ENCODE measurements at regions not wholly inside any gene's neighbourhood (a gene's known extent, or its start where the extent isn't known, plus 50 kb on each side); places are given as distances from the start of the nearest gene placed in this dataset.
"Not testable (repeated sequence)": the region's sequence is repeated elsewhere in the genome, so short reads cannot be mapped to it uniquely, and the experiment has no call there.

DNA sequence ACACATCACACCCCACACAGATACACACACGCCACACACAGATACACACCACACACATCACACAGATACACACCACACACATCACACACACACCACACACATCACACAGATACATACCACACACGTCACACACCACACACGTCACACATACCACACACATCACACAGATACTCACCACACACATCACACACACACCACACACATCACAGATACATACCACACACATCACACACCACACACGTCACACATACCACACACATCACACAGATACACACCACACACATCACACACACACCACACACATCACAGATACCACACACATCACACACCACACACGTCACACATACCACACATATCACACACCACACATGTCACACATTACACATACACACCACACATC lies 159.3 kb downstream of the NDUFA10 start:
- DNase-seq (ENCODE audit: low spot score), result not testable (repeated sequence)

DNA sequence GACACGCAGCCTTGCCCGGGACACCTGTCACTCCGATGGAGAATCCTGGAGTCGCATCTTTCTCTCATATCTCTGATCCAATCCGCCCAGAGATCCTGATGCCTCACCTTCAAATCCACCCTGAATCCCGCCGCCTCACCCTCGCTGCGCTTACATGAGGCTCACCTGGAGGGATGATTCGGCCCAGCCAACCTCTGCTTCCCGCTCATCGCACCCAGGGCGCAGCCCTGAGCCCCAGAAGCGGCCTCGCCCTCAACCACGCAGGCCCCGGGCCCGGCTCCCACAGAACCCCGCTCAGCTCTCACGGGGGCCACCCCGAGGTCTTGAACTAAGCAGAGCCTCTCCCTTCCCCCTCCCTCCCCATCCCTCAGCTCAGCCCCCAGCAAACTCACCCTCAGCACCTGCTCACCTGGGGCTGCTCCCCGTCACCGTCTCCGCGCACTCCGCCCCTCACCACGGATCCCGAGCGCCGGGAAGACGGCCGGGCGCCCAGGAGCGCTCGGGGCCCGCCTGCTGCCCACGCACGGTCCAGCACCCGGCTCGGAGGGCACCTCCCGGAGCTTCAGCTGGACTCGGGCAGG lies 160.0 kb downstream of the NDUFA10 start:
- no peak for DNase-seq (ENCODE audit: low spot score)

DNA sequence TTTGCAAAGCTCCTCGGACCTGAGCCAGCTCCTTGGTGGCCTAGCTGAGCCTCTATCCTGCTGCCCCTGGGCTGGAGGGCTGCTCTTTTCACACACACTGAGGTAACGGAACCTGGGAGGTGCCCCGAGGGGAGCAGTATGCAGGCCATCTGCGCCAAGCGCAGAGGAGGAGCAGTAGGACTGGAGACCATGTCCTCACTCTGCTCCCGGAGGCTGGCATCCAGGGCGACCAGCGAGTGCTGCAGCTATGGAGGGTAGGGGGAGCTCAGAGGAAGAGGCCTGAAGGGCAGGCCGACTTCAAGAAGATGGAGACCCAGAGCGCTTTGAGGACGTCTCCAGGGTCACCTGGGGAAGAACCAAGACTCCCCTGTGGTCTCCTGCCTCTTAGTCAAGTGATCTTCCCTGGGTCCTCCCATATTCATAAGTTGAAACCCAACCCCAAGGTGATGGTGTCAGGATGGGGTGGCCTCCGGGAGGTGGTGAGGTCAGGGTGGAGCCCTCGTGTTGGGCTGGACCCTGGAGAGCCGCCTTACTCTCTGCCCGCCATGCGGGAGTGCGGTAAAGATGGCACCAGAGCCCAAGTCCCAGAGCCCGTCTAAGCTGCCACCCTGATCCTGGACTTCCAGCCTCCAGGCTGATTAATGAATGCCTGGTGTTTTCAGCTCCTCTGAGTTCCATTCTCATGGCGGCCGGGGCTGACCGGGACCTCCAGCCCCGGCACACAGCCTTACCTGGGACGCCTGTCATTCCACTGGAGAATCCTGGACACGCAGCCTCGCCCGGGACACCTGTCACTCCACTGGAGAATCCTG lies 160.7 kb downstream of the NDUFA10 start:
- DNase-seq (ENCODE audit: low spot score), result no peak

DNA sequence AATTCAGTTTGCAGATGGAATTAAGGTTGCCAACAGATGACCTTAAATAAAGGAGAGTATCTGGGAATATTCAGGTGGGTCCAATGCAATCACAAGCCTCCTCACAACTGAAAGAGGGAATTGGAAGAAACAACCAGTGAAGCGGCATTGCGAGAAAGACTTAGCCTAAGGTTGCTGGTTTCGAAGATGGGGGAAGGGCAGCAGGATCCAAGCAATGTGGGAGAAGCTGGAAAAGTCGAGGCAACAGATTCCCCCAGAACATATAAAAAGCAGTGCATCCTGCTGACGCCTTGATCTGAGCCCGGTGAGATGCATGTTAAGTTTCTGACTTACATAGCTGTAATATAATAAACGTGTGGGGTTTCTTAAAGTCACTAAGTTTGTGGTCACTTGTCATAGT lies 162.5 kb downstream of the NDUFA10 start:
- DNase-seq (ENCODE audit: low spot score), result no peak

DNA sequence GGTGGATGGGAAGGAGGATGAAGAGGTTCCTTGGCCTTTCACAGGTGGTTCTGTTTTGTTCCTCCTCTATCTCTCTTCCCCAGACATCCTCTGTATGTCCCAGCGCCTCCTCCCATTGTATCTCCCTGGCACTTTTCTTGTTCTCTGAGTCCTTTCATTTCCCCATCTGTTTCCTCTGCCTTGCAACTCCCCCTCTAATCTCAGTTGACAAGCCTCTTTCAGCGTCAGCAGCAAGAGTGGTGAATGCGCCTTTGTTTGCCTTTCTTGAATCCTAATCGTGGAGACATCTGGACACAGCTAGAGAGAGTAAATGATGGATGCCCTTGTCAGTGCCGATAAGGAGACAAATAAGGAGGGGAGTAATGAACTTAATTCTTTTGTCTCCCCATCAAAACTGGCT lies 167.0 kb downstream of the NDUFA10 start:
- no peak for DNase-seq (ENCODE audit: low spot score)

DNA sequence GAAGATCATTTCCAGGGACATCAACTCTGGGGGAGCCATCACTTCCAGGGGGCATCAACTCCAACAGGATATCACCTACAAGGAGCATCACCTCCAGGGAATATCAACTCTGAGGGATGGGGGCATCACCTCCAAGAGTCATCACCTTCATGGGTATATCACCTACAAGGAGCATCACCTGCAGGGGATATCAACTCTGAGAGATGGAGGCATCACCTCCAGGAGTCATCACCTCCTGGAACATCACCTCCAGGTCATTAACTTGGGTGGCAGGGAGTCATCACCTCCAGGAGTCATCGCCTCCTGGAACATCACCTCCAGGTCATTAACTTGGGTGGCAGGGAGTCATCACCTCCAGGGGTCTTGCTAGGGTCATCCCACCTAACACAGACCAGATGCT lies 167.6 kb downstream of the NDUFA10 start:
- DNase-seq (ENCODE audit: low spot score), result no peak

DNA sequence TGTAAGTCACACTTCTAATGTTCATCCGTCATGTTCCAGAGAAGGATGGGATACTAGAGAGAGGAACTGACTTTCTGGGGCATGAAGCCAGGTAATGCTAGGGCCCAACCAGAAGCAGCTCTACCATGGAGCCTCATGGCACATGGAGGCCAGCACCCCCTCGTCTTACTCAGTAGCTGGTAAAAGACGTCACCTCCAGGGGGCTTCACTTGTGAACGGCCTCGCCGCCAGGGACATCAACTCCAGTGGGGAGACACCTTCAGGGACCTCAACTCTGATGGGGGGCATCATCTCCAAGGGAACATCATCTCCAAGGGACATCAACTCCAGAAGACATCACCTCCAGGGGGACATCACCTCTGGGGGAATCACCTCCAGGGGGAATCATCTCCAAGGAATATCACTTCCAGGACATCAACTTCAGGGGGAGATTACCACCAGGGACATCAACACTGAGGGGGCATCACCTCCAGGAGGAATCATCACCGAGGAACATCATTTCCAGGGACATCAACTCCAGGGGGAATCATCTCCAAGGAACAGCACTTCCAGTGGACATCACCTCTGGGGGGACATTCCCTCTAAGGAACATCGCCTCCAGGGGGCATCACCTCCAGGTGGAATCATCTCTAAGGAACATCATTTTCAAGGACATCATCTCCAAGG lies 168.4 kb downstream of the NDUFA10 start:
- DNase-seq (ENCODE audit: low spot score), result no peak

DNA sequence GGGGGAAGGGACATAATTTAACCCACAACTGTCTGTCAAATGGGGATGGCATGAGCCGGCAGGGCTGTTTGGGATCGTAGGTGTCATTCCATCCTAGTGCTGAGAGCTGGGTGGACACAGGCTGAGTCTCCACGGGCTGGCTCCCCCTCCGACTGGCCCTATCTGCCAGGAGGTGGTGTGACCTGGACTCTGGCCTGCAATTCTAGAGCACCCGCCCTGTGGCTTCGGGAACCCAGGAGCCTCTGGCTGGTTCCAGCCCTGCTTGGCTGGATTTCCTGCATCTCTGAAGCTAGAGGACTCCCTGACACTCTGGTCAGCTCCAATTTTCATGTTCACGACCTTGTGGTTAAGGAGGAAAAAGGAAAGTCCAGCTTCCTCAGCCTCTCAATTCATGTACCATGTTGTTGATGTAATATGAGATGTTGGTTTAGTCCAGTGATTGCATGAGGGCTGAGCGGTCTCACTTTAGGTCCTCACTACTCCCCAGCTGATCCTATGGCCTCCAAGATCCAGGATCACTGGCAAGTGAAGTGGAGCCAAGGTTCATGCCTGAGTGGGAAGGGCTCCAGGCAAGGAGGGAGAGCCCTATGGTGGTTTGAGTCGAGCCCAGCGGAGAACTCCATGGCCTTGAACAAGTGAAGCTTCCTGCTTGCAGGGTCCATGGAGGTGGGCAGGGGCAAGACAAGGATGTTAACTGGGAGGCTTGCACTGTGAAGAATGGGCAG lies 169.1 kb downstream of the NDUFA10 start:
- no peak for DNase-seq (ENCODE audit: low spot score)

DNA sequence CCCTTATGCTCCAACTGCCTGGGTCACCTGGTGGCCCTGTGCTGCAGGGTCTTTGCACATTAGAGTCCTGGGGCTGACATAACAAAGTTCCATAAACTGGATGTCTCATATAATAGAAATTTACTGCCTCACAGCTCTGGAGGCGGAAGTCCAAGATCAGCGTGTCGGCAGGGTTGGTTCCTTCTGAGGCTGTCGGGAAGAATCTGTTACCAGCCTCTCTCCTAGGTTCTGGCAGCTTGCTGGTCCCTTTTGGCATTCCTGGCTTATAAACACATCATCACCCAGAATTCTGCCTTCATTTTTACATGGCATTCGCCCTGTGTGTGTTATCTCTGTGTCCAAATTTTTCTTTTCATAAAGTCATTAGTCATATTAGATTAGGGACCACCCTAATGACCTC lies 170.5 kb downstream of the NDUFA10 start:
- DNase-seq (ENCODE audit: low spot score), result no peak

DNA sequence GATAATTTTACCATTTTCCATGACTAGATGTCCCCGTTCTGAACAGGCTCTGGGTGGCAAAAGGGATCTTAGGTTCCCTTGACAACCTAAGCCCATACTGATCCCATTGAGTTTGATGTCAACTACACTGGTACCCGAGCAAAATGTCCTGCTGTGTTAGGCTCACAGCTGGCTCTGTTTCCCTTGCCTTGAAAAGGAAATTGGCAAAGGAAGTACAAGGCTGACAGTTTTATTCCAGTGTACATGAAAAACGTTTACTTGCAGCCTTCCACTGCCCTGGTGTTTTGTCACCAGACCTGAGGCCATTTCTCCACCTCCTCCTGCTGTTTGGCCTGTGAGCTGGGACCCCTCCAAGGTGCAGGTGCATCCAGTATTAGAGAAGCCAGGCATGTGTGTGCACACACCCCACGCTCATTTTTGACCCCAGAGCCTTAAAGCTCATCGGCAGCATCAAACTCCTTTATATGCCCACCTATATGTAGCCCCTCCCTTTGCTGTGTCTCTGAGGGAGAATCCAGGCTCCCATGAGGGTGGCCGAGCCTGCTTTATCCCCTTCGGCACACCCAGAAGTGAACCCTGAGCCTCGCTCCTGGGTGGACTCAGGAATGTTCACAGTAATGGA lies 171.3 kb downstream of the NDUFA10 start:
- DNase-seq (ENCODE audit: low spot score), result no peak

DNA sequence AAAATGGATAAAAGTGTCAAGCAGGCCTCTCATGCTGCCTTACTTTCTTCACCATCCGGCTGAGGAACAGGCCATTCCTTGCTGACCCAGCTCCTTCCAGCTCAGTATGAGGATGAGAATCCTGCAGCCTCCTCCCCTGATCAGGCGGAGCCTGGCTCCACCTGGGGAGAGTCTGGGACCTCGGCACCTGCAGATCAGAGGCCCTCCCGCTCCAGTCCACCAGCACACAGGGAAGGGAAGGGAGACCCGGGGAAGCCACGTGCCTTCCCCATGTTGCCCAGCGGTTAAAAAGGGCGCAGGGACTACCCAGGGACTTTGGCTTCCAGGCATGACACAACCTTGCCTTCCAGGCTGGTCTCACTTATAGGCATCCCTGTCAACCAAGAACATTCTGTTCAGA lies 172.0 kb downstream of the NDUFA10 start:
- DNase-seq (ENCODE audit: low spot score), result no peak

DNA sequence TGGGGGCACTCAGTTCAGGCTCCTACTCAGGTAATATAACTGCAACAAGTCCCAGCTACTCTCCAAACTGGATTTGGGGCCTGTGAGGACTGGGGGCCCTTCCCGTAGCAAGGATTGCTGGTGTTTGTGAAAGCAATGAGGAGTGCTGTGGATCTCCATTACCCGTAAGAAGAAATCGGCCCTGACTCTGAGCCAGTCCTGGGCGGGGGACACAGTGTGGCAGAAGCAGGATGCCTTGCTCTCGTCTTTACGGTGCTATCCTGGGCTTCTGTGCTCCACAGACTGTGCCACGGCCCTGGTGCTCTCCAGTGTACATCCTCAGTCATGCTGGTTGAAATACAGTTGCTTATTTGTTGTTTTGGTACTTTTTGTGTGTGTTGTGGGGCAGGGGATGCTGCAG lies 172.9 kb downstream of the NDUFA10 start:
- DNase-seq (ENCODE audit: low spot score), result no peak

DNA sequence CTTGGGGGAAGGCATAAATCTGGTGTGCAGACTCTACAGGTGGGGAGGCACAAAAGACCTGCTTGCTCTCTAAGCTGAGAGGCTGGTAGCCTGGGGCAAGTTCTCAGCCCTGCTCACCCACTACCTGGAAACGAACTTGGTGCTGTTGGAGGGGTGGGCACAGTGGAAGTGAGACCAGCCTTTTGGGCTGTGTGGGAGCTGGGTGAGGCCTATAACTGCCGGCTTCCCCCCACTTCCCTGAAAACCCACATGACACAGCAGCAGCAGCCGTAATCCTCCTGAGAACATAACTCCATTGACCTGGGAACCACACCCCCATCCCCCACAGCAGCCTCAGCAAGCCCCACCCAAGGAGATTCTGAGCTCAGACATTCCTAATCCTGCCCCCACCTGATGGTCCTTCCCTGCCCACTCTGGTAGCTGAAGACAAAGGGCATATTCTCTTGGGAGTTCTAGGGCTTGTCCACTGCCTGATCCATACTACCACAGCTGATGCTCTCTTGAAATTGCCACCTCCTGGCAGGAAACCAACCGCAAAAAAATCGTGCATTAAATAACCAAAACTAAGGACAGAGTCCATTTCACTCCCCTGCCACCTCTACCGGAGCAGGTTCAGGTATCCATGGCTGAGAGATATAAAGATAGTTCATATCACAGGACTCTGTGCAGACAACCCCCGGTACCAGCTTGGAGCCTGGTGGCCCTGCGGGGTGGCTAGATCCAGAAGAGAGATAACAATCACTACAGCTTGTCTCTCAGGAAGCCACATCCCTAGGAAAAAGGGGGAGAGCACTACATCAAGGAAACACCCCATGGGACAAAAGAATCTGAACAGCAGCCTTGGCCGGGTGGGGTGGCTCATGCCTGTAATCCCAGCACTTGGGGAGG lies 178.1 kb downstream of the NDUFA10 start:
- DNase-seq (ENCODE audit: low spot score), result no peak

DNA sequence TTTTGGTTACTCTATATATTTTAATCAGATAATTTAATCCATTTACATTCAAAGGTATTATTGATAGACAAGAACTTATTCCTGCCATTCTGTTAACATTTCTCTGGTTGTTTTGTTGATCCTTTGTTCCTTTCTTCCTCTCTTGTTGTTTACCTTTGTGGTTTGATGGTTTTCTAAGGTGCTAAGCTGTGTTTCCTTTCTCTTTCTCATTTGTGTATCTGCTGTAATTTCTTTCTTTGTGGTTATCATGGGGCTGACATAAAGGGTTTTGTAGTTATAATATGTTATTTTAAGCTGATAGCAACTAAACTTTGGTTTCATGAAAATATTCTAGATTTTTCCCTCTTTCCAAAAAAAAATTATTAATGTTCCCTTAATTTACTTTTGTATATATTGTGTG lies 179.2 kb downstream of the NDUFA10 start:
- no peak for DNase-seq (ENCODE audit: low spot score)

DNA sequence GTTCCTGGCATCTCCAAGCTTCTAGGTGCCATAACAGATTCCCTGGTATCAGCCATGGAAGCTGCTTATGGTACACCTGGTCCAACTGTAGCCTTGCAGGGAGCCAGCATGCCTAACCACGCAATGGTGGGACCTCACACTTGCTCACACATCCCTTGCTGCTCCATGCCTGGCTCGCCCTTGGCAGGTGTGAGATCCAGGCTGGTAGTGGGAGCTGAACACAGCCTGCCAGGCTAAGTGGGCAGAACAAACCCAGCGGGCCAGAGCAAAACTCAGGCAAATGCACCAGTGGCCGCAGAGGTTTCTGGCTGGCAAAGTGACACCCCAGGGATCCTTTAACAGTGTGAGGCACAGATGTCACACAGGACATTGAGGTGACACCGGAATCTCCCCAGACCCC lies 185.8 kb downstream of the NDUFA10 start:
- no peak for DNase-seq (ENCODE audit: low spot score)

DNA sequence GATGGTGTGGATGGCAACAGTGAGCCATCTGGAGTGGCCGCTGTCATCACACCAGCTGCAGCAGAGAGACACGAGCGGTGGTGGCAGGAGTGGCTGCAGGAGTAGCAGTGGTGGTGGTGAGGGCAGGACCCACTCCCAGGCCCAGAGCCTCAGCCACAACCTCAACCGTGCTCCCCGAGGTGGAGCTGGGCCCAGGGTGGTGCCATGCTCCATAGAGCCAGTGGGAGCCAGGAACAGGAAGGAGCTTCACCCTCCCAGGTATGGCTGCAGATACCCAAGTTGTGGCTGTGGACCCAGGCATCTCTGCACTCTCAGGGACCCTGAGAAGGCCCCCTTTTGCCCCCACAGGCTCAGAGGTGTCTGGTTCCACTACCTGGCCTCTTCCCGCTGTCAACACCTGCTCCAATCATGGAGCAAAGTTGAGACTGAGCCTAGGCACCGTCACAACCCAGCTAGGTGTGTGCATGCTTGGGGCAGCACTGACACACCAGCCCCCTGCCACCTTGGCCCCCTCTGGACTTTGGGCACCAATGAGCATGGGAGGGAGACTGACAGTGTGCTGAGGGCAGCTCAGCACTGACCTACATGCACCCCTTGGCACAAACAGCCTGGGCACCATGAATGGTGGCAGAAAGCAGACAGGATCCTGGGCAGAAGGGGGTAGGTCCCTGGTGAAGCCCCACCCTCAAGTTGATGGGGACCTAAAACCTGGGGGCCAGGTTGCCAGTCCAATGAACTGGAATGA lies 188.9 kb downstream of the NDUFA10 start:
- no peak for DNase-seq (ENCODE audit: low spot score)

DNA sequence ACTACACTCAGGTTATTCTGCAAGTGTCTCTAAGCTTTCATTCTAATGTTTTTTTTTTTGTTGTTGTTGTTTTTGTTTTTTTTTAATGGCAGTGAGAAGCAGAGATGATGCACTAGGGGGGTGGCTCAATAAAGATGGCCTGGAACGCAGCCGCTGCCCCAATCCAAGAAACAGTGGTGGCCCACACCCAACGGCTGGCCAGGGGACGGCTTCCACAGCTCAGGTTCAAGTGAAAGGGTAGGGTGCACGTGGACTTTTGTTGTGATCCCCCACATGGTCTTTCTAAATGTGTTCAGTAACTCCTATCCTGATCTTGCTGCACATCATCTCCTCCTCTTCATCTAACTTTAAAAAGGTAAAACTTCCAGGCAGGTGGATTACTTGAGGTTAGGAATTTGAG lies 190.1 kb downstream of the NDUFA10 start:
- DNase-seq (ENCODE audit: low spot score), result no peak

DNA sequence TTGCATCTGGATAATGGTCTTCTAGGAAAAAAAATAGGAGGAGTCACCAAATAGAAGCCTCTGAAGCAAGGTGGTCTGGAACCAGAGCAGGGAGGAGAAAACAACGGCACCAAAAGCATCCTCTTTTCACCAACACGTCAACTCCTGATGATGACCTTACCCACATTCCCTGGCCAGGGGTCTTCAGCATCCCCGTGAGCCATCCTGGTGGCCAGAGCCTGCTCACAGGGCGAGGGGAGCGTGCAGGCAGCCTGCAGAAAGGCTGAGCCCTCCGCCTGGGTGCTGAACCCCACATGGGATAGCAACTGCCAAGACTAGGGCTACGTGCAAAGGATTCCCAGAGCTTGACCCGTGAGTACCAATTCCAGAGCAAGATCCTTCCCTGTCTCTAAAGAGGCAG lies 191.0 kb downstream of the NDUFA10 start:
- no peak for DNase-seq (ENCODE audit: low spot score)

DNA sequence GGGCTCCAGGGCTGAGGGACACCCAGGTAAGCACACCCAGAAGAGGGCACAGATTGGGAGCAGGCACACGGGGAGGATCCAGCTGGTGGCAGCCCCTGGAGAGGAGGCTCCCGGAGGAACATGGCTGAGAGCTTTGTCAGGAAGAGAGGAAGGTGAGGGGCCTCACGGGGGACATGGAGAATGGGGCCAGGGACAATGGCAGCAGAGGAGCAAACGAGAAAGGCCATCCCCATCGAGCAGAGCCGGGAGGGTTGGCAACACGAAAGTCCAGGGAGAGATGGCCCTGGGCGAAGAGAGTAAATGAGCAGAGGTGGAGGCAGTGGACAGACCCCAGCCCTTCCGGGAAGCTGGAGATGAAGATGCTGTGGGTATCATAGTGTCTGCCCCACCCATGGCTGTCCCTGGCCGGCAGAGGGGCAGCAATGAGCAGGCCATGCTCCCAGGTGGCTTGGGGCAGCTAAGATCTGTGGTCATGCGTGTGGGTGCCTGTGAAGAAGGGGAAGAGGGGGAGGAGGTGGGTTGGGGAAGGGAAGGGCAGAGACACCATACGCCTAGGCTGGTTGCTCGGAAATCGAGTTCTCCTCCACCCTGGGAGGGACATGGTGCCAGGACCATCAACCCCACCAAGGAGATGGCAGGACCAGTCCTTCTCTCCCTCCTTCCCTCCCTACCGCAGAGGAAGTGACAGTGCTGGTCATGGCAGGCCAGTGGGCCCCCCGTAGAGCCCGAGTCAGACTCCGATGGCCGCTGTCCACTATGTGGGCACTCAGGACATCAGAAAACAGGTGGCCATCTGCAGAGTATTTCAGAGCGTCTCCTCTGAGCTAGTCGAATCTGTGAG lies 191.7 kb downstream of the NDUFA10 start:
- DNase-seq (ENCODE audit: low spot score), result no peak
